GM18870 (cell line): ENCODE measurements at regions not wholly inside any gene's neighbourhood (a gene's known extent, or its start where the extent isn't known, plus 50 kb on each side); places are given as distances from the start of the nearest gene placed in this dataset.
"Not testable (repeated sequence)": the region's sequence is repeated elsewhere in the genome, so short reads cannot be mapped to it uniquely, and the experiment has no call there.

Experiments used
- ATAC-seq: cut with Tn5 transposase; IDR thresholded peaks from one replicate; pipeline ENCODE4 v1.9.1; 2021; ENCODE audit warnings: moderate library complexity; ENCODE audit not compliant: unreplicated experiment

DNA sequence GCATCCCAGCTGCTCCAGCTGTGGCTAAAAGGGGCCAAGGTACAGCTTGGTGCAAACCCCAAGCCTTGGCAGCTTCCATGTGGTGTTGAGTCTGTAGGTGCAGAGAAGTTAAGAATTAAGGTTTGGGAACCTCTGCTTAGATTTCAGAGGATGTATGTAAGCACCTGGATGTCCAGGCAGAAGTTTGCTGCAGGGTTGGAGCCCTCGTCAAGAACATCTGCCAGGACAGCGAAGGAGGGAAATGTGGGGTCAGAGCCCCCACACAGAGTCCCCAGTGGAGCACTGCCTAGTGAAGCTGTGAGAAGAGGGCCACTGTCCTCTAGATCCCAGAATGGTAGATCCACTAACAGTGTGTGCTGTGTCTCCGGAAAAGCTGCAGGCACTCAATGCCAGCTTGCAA is 236.2 kb upstream of the ADRA1B start:
- ATAC-seq: no peak

DNA sequence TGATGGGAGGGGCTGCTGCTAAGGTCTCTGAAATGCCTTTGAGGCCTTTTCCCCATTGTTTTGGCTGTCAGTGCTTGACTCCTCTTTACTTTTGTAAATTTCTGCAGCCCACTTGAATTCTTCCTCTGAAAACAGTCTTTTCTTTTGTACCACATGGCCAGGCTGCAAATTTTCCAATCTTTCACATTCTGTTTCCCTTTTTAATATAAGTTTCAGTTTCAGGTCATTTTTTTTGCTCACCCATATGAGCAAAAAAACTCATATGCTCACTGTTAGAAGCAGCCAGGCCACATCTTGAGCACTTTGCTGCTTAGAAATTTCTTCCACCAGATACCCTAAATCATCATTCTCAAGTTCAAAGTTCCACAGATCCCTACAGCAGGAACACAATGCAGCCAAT is 234.6 kb upstream of the ADRA1B start:
- ATAC-seq: no peak

DNA sequence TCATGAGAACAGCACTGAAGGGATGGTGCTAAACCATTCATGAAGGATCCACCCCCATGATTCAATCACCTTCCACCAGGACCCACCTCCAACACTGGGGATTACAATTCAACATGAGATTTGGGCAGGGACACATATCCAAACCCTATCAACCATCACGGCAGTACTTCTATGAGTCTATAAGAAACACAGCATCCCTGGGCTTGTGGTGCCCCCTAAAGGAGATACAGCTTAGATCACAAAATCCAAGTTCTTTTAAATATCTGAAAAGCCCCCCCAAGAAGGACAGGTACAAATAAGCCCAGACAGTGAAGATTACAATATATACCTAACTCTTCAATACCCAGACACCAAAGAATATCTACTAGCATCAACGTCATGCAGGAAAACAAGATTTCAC is 233.7 kb upstream of the ADRA1B start:
- no peak for ATAC-seq

DNA sequence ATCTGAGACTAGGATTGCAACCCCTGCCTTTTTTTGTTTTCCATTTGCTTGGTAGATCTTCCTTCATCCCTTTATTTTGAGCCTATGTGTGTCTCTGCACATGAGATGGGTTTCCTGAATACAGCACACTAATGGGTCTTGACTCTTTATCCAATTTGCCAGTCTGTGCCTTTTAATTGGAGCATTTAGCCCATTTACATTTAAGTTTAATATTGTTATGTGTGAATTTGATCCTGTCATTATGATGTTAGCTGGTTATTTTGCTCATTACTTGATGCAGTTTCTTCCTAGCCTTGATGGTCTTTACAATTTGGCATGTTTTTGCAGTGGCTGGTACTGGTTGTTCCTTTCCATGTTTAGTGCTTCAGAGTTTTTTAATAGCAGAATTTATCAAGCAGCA is 228.4 kb upstream of the ADRA1B start:
- not testable (repeated sequence) for ATAC-seq

DNA sequence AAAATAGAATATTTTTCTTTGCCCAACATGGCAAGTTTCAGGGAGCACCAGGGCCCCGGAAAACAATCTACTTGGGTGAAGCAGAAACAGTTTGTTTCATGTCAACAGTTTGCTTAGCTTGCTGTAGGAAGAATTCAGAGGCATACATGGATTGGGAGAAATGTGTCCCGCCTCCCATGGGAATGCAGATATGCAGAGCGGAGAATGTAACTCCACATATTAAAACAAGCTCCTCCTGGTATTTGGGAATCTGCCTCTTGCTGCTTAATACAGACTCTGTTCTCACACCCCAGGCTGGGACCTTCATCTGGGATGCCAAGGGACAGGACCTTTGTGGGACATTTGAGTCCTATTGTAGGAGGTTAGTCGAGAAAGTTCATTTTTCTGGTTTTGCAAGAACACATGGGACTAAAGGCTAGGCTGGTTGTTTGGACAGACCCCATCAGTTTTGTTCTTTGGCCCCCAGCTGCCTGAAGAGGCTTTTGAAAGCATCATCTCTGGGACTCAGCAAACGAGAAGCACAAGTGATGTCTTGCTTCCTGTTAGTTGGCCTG is 220.5 kb upstream of the ADRA1B start:
- no peak for ATAC-seq

DNA sequence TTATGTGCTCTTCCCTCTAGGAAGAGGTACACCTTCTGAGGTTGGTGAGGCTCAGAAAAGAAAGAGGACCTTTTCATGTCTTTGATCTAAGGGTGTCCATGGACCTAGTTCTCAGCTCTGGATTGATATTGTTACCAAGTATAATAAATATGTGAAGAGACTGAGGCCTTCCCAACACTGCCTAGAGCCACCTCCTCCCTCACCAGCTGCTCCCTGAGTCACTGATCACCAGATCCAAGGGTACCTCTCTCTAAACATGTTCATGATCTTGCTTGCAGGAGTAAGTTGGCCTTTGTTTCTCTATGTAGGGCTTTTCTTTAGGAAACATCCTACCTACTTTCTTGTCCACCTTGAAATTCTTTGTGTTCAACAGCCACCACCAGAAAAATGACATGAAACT is 218.8 kb upstream of the ADRA1B start:
- ATAC-seq: no peak

DNA sequence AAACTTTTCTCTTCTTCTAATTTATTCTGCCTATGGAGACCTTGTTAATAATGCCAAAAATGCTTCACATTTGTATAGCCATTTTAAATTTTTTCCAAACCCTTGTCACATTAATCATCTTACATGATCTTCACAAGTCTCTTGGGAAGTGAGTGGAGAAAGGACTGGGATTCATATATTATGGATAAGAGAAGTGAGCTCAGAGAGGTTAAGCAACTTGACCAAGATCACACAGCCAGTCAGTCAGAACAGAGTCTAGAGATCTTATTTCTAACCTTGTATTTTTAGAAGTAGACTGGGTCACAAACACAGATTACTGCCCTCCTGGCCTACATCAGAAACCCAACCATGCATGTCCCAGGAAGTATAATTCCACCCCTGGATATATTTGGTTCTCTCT is 218.0 kb upstream of the ADRA1B start:
- ATAC-seq: no peak

DNA sequence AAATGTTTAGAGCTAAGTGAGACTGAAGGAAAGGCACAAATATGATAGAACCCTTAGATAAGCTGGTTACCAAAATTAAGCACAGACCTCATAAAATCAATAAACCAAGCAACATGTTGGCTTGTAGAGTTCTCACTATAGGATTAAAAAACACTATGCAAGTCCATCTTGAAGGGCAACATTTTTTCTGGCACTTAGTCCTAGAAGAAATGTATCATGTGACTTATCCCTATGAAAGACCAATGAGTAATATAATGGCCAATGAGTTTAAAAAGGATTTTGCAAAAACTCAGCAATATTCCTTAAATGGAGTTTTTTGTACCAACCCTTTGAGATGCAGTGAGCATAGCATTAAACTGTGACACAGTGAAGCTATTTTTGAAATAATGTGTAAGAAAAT is 216.3 kb upstream of the ADRA1B start:
- no peak for ATAC-seq

DNA sequence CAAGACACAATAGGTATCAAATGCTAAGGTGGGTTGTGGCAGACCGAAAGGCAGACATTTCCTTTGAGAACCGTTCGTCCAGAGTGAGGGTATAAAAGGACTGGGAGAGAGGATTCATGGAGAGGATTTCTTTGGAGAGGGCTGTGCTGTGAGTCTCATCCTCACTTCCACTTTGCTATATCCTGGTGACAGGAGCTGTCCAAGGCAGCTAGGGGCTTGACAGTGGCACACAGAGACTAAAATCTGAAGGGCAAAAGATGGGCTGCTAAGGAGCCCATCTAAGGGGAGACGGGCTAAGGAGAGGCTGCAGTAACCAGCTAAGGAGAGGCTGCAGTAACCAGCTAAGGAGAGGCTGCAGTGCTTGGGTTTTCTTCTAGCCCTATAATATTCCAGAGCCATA is 214.0 kb upstream of the ADRA1B start:
- no peak for ATAC-seq

DNA sequence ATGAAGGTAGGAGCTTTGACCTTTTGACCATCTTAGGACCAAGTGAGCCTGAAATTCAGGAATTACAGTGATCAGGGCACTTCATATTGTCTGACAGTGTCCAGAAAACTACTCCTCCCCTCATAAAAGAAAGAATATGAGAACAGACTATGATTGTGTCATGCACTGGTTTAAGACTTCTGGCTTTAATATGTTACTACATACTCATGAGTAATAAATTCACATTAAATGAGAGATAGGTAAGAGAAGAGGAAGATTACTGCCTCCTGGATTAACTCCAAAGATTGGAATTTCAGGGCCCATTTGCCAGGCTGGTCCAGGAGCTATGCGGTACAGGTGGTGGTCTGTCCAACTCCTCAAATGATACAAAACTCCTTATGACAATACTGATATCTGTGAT is 213.5 kb upstream of the ADRA1B start:
- ATAC-seq: no peak

DNA sequence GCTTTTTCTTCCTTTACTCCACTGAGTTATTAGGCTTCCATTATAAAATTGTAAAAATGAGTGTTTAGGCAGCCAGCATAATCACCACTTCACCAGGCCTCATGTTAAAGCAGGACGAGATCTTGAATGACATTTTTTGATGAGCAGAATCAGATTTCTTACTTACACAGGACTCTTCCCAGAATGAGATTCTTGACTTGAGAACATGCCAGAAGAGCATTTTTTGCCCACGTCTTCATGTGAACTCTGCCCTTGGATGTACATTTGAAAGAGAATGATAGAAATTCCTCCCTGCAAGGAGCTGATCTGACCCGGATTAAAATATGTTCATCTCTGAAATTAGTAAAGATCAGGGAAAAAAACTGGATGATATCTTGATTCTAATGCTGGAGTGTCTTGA is 212.1 kb upstream of the ADRA1B start:
- ATAC-seq: no peak

DNA sequence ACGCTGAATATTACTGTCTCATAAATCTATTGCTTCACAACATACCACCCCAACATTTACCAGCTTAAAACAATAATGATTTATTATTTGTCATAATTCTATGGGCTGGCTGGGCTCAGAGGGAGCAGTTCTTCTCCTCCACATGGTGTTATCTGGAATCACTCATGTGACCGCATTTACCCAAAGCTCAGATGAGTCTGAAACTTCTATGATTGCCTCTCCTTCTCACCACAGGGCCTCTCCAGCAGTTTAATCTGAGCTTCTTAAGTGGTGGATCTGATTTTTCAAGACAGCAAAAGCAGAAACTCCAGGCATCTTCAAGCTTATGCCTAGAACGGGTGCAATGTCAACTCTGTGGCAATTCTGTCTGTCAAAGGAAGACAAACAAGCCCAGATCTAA is 210.3 kb upstream of the ADRA1B start:
- ATAC-seq: no peak

DNA sequence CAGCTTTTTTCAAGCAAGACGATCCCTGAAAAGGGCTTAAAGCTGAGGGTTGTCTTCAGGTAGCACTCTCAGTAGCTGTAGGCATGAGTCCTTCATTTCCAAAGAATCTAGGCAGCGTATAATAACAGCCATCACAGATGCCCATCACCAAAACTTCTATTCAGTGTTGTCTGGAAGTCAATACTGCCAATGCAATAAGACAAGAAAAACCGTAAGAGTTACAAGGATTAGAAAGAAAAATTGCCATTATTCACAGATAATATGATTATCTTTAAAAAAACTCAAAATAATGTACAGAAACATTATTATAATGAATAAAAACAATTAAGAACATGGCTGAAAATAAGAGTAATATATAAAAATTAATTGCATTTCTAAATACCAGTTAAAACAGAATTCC is 208.2 kb upstream of the ADRA1B start:
- no peak for ATAC-seq

DNA sequence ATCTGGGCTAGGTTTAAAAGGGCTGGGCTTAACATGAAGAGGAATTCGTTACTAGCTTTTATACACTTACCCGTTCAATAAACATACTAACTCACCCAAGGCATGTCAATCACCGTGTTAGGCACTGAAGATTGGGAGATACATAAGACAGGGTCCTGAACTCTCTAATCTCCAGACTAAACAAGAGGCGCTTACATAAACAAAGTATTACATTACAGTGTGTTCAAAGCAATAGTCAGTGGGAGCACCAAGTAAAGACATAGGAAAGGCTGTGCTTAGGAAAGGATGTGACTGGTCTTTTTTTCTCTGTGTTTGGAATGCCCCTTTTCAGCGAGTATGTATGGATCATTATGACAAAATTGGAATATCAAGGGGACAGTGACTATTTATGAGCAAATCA is 203.6 kb upstream of the ADRA1B start:
- no peak for ATAC-seq

DNA sequence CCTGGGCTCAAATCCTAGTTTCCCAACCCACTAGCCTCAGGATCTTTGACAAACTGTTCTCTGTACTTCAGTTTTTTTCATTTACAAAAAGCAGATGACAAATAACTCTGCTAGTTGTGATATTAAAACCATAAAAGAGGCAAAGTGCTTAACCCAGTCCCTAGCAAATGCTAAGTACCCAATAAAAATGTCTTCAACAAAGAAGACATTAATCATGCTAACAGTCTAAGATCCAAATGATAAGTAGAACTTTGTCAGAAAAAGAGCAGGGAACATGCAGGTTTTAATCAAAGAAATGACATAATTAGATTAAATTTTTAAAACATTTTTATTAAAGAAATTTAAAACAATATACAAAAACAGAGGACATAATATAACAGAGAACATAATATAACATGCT is 203.0 kb upstream of the ADRA1B start:
- ATAC-seq: no peak

DNA sequence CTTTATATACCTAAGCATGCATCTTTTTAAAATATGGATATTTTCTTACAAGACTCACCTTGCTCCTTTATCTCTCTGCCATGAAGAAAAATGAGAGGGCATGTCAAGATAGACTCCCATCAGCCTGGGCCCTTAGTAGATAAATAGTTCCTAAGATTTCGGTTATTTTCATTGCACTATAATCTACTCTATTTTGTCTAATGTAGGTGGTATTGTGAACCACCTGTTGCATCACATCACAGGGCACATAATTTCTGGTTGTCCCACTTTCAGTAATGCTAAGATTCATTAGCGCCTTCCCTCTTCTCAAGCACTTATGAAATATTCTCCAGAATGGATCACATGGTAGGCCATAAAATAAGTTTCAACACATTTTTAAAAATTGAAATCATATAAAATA is 202.5 kb upstream of the ADRA1B start:
- ATAC-seq: no peak

DNA sequence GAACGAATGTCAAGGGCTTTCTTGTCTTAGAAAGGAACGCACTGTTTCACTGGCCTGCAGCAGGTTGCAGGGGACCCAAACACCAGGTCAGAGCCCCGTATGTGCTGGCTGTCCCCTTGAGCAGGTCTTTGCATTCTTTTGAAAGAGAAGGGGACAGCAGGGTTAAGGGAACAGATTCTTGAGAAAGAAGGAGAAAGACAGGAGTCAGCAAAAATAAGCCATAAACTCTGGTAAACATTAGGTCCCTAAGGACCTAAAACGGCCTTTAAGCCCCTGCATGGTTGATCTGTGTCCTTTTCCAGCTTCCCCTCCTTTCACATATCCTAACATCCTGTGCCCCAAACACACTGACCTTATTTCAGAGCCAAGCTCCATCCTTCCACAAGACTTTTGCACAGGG is 190.8 kb upstream of the ADRA1B start:
- ATAC-seq: no peak

DNA sequence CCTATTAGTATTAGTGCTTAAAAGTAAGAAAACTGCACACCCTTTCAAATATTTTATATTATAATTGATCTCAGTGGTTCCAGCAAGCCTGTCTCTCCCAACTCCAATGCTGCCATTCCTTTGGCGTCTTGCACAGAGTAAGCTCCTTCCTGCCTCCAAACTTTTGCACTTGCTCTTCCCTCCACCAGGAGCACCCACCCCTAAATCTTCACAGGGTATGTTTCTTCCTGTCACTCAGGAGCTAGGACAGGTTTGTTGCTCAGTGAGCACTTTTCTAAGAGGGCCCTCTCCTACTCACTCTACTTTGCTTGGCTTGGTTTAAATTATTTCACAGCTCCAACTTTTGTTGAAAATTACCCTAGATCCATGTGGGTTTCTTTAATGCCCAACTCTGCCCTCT is 189.1 kb upstream of the ADRA1B start:
- no peak for ATAC-seq

DNA sequence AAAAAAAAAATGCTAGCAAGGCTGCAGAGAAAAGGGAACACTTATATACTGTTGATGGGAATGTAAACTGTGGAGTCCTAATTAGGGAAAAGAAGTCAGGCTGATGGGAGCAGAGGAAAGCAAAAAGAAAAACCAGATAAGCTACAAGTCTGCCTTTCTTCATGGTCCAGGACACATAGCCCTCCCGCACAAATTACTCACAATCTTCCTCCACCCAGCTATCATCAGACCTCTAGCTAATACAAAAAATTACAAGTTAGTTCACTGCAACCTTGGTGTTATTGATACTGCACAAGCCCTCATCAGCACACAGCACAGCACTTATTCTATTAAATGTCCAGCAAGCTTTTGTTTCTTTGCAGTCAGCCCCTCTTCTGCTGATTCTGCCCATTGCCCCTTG is 186.0 kb upstream of the ADRA1B start:
- no peak for ATAC-seq

DNA sequence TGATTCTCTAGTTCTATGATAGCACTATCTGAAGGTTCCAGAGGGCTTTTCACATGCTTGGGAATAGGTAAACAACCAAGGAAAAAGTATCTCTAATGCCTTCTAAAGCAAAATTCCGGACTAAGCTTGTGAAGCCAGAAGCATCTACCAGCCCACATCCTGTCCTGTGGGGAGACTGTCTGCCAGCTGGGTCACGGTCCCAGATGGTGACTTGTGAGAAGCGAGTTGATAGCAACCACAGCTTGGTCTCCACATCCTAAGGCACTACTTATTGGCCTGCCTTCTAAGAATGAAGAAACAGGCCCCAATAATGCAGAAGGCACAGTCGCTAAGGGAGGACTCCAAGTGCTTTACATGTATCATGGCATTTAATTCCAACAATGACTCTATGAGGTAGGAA is 184.1 kb upstream of the ADRA1B start:
- no peak for ATAC-seq

DNA sequence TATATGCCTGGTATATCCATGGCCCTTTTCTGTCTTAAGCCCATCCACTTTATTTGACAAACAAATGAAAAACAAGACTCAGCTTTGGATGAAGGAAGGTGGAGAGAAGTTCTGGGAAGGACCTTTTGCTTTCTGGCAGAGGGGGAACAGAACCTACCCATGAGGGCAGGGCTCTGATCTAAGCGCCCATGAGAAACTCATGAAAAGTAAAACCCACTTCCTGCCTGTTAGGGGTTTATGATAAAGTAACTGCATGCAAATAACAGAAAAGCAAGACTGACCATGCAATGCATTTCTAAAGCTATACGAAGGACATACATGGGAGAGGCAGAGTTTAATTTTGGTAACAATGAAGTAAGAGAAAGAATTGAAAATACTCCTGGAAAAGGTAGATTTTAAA is 181.9 kb upstream of the ADRA1B start:
- ATAC-seq: no peak

DNA sequence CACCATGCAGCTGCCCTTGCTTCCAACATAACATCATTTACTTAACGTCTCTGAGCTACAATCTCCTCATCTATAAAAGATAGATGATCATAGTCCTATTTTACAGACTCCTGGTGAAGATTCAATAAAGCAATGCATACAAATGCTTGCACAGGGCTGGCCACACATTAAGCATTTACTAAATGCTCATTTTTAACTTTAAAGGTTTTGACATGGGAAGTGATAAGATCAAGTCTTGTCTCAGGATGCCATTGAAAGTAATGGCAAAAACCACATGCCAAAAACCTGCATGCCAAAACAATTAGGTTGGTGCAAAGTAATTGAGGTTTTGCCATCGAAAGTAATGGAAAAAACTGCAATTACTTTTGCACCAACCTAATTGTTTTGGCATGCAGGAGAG is 181.2 kb upstream of the ADRA1B start:
- ATAC-seq: no peak

DNA sequence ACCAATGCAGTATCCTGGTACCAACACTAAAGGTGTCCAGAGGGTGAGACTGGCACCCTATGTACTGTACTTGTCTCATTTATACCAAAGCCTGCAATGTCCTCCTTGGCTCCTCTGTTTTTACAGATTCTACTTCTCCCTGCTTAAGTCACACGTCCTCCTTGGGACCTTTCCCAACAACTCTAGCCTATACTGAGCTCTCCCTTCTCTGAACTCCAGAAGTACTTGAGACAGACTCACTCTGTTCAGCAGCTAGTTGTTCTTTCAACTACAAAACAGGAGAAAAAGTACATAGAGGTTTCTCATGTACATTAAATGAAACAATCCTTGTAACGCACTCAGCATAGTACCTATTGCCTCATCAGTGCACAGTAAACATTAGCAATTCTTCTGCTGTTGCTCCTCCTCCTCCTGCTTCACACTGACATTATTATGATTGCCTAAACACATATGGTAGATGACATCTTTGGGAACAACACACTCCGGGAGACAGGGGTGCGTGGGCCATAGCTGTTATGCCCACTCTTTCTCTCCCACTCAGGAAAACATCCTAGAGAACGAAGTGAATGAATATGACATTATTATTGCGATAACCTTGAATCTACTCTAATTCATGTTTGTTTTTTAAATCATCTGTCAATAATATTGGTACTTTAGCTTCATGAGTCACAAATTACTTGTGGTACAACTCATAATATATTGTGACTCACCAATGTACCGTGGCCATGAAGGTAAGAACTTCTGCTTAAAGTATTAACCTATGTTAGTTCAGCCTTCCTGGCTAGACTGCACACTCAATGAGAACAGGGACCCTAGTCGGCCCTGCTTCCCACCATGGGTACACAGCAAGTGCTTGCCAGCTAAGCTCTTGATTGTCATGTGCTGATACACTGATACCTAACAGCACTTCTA is 180.3 kb upstream of the ADRA1B start:
- ATAC-seq: no peak
